ENCODE measurements at regions not wholly inside any gene's neighbourhood (a gene's known extent, or its start where the extent isn't known, plus 50 kb on each side); places are given as distances from the start of the nearest gene placed in this dataset.
"Not testable (repeated sequence)": the region's sequence is repeated elsewhere in the genome, so short reads cannot be mapped to it uniquely, and the experiment has no call there.

DNA sequence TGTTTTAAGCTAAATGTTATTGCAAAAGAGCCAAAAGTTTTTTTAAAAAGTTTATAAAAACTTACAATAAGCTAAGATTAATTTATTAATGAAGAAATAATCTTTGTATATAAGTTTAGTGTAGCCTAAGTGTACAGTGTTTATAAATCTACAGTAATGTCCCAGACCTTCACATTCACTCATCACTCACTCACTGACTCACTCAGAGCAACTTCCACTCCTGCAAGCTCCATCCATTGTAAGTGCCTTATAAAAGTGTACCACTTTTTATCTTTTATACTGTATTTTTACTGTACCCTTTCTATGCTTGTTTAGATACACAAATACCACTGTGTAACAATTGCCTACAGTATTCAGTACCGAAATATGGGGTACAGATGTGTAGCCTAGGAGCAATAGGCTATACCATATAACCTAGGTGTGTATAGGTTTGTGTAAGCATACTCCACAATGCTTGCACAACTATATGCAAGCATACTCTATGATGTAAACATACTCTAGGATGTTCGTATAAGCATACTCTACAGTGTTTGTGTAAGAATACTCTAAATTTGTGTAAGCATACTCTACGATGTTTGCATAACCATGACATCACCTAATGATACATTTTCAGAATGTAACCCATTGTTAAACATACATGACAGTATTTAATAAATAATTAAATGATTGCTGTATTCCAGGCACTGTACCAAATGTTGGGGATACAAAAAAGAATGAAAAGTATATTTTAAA lies 953.0 kb downstream of the KCNA4 start:
- H3K27ac ChIP-seq (ENCODE audit: low read depth, low read length), result no peak overlapping the region
- H3K9me3 ChIP-seq (ENCODE audit: insufficient read depth, low read length), result no peaks in the 10 kb centered on the region
- H3K4me2 ChIP-seq (ENCODE audit: low read depth, low read length, poor library complexity, severe bottlenecking), result no peak overlapping the region
- H3K79me2 ChIP-seq (ENCODE audit: insufficient read depth, low read length), result no peaks in the 10 kb centered on the region
- no peaks in the 10 kb centered on the region for H3K9me2 ChIP-seq (replicated peaks; ENCODE audit: insufficient read depth, low read length)
- no peak overlapping the region for H3K9ac ChIP-seq (ENCODE audit: low read length)
- H3K36me3 ChIP-seq (ENCODE audit: low read length), result no peaks in the 10 kb centered on the region
- H3K4me3 ChIP-seq (ENCODE audit: insufficient read depth, low read length, poor library complexity, severe bottlenecking), result no peak overlapping the region
- H3K27me3 ChIP-seq (ENCODE audit: low read length), result no peaks in the 10 kb centered on the region
- no peaks in the 10 kb centered on the region for H3F3A ChIP-seq (ENCODE audit: insufficient read depth)
- no peaks in the 10 kb centered on the region for H4K20me1 ChIP-seq (ENCODE audit: low read depth, low read length)
- no peak overlapping the region for H2AFZ ChIP-seq (ENCODE audit: low read depth, low read length, severe bottlenecking)
- TF ChIP-seq, protein P1, sequence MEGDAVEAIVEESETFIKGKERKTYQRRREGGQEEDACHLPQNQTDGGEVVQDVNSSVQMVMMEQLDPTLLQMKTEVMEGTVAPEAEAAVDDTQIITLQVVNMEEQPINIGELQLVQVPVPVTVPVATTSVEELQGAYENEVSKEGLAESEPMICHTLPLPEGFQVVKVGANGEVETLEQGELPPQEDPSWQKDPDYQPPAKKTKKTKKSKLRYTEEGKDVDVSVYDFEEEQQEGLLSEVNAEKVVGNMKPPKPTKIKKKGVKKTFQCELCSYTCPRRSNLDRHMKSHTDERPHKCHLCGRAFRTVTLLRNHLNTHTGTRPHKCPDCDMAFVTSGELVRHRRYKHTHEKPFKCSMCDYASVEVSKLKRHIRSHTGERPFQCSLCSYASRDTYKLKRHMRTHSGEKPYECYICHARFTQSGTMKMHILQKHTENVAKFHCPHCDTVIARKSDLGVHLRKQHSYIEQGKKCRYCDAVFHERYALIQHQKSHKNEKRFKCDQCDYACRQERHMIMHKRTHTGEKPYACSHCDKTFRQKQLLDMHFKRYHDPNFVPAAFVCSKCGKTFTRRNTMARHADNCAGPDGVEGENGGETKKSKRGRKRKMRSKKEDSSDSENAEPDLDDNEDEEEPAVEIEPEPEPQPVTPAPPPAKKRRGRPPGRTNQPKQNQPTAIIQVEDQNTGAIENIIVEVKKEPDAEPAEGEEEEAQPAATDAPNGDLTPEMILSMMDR (IDR thresholded peaks at IDR 0.05; ENCODE audit: insufficient read depth, low read length, poor library complexity, severe bottlenecking), result no peak
- TF ChIP-seq EZH2phosphoT487 (conservative IDR thresholded peaks at IDR 0.05; ENCODE audit: low read length), result no peak

DNA sequence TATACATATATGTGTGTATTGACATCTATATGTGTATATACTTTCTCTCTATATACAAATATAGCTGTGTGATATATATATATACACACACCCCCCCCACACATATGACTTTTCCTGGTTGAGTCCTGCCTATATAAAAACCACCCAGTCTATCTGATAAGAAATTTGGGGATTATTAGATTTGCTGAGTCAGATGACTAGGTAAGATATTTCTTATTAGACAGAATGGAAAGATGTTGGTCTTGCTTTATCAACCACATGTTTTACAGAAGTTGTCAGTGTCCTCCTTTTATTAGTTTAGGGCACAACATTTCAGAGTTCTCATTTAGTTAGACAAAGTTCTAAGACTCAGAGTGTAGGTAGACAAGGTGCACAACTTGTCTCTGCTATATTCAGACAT lies 953.3 kb downstream of the METTL15 start:
- Histone ChIP-seq H3K27me3 (ENCODE audit: low read length) (no peaks in the 10 kb centered on the region), H3K9me3 (ENCODE audit: insufficient read depth, low read length) (no peaks in the 10 kb centered on the region), H3K4me3 (ENCODE audit: insufficient read depth, low read length, poor library complexity, severe bottlenecking) (no peak overlapping the region), H3K36me3 (ENCODE audit: low read length) (no peaks in the 10 kb centered on the region), H3K4me2 (ENCODE audit: low read depth, low read length, poor library complexity, severe bottlenecking) (no peak overlapping the region), H3K27ac (ENCODE audit: low read depth, low read length) (no peak overlapping the region), H3K9me2 (replicated peaks; ENCODE audit: insufficient read depth, low read length) (no peaks in the 10 kb centered on the region), H3F3A (ENCODE audit: insufficient read depth) (no peaks in the 10 kb centered on the region), H3K9ac (ENCODE audit: low read length) (no peak overlapping the region), H2AFZ (ENCODE audit: low read depth, low read length, severe bottlenecking) (no peak overlapping the region), H3K79me2 (ENCODE audit: insufficient read depth, low read length) (no peaks in the 10 kb centered on the region), H4K20me1 (ENCODE audit: low read depth, low read length) (no peaks in the 10 kb centered on the region)
- TF ChIP-seq, protein P1 (IDR thresholded peaks at IDR 0.05; ENCODE audit: insufficient read depth, low read length, poor library complexity, severe bottlenecking), result no peak
- TF ChIP-seq EZH2phosphoT487 (conservative IDR thresholded peaks at IDR 0.05; ENCODE audit: low read length), result no peak

DNA sequence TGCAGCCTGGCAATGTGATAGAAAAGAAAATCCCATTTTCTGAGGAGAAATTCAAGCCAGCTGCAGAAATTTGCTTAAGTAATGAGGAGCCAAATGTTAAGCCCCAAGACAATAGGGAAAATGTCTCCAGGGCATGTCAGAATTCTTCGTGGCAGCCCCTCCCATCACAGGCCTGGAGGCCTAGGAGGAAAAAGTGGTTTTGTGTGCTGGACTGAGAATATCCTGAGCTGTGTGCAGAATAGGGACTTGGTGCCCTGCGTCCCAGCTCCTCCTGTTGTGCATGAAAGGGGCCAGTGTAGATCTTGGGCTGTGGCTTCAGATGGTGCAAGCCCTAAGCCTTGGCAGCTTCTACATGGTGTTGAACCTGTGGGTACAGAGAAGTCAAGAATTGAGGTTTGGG lies 948.3 kb downstream of the METTL15 start:
- not testable (repeated sequence) for H3K4me3 ChIP-seq (ENCODE audit: insufficient read depth, low read length, poor library complexity, severe bottlenecking); H3K27me3 ChIP-seq (ENCODE audit: low read length); H4K20me1 ChIP-seq (ENCODE audit: low read depth, low read length); H3K27ac ChIP-seq (ENCODE audit: low read depth, low read length); H2AFZ ChIP-seq (ENCODE audit: low read depth, low read length, severe bottlenecking); H3K4me2 ChIP-seq (ENCODE audit: low read depth, low read length, poor library complexity, severe bottlenecking); H3K9ac ChIP-seq (ENCODE audit: low read length); H3K79me2 ChIP-seq (ENCODE audit: insufficient read depth, low read length); H3K9me2 ChIP-seq (replicated peaks; ENCODE audit: insufficient read depth, low read length); H3K9me3 ChIP-seq (ENCODE audit: insufficient read depth, low read length); H3K36me3 ChIP-seq (ENCODE audit: low read length); H3F3A ChIP-seq (ENCODE audit: insufficient read depth)

DNA sequence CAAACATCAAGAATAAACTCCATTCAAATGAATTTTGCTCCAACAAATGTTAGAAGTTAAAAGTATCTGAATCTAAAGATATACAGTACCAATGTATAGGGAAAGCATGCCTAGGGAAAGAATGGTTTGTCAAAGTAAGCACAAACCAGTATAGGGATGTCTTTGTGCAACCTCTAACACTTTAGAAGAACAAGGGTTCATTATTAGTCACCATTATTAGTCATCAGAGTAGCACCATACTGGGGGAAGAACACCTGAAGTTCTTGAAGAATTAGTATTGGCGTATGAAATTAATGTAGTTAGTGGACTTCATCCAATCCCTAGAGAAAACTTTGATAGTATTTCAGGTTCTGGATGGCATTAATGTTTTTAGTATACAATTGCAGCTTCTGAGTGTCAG lies 943.7 kb downstream of the METTL15 start:
- no peaks in the 10 kb centered on the region for H3K79me2 ChIP-seq (ENCODE audit: insufficient read depth, low read length)
- H3K9me3 ChIP-seq (ENCODE audit: insufficient read depth, low read length), result no peaks in the 10 kb centered on the region
- no peak overlapping the region for H3K9ac ChIP-seq (ENCODE audit: low read length)
- TF ChIP-seq, protein P1 (IDR thresholded peaks at IDR 0.05; ENCODE audit: insufficient read depth, low read length, poor library complexity, severe bottlenecking), result no peak
- no peaks in the 10 kb centered on the region for H3K9me2 ChIP-seq (replicated peaks; ENCODE audit: insufficient read depth, low read length)
- H3F3A ChIP-seq (ENCODE audit: insufficient read depth), result no peaks in the 10 kb centered on the region
- H3K36me3 ChIP-seq (ENCODE audit: low read length), result no peaks in the 10 kb centered on the region
- no peaks in the 10 kb centered on the region for H4K20me1 ChIP-seq (ENCODE audit: low read depth, low read length)
- H3K4me2 ChIP-seq (ENCODE audit: low read depth, low read length, poor library complexity, severe bottlenecking), result no peak overlapping the region
- H3K27ac ChIP-seq (ENCODE audit: low read depth, low read length), result no peak overlapping the region
- H3K4me3 ChIP-seq (ENCODE audit: insufficient read depth, low read length, poor library complexity, severe bottlenecking), result no peak overlapping the region
- H3K27me3 ChIP-seq (ENCODE audit: low read length), result no peaks in the 10 kb centered on the region
- H2AFZ ChIP-seq (ENCODE audit: low read depth, low read length, severe bottlenecking), result no peak overlapping the region

DNA sequence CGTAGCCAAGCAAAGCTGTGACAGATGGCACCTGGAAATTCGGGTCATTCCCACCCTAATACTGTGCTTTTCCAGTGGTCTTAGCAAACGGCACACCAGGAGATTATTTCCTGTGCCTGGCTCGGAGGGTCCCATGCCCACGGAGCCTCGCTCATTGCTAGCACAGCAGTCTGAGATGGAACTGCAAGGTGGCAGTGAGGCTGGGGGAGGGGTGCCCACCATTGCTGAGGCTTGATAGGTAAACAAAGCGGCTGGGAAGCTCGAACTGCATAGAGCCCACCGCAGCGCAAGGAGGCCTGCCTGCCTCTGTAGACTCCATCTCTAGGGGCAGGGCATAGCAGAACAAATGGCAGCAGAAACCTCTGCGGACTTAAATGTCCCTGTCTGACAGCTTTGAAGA lies 942.8 kb downstream of the METTL15 start:
- H3K27me3 ChIP-seq (ENCODE audit: low read length); H3F3A ChIP-seq (ENCODE audit: insufficient read depth); H3K36me3 ChIP-seq (ENCODE audit: low read length); H2AFZ ChIP-seq (ENCODE audit: low read depth, low read length, severe bottlenecking); H3K79me2 ChIP-seq (ENCODE audit: insufficient read depth, low read length); H3K4me2 ChIP-seq (ENCODE audit: low read depth, low read length, poor library complexity, severe bottlenecking); H4K20me1 ChIP-seq (ENCODE audit: low read depth, low read length); H3K9ac ChIP-seq (ENCODE audit: low read length); H3K4me3 ChIP-seq (ENCODE audit: insufficient read depth, low read length, poor library complexity, severe bottlenecking); H3K27ac ChIP-seq (ENCODE audit: low read depth, low read length); H3K9me3 ChIP-seq (ENCODE audit: insufficient read depth, low read length); H3K9me2 ChIP-seq (replicated peaks; ENCODE audit: insufficient read depth, low read length): not testable (repeated sequence)

Data from SU-DHL-6 (cell line).